HepG2 (cell line): ENCODE measurements at regions not wholly inside any gene's neighbourhood (a gene's known extent, or its start where the extent isn't known, plus 50 kb on each side); places are given as distances from the start of the nearest gene placed in this dataset.

Experiments used
- ATAC-seq: fragments of 200-7000 bp; cut with Tn5 transposase; 3 replicates; pipeline ENCODE4 v1.9.1; 2020; ENCODE audit warnings: mild to moderate bottlenecking, moderate library complexity
- BruUV-seq: library from RNA; stranded (reverse); fragments of 400-500 nt; replicated peaks from 2 replicates; lab custom pipeline; 2021; lab: Mats Ljungman, UMichigan
- CTCF ChIA-PET: fragments of 300-600 bp; formaldehyde crosslinking; extraction: SDS; loops from one replicate; lab custom pipeline; 2021; ENCODE audit warnings: low total read pairs, inconsistent platforms, low intra/inter-chr PET ratio; lab: Yijun Ruan, JAX
- POLR2A ChIA-PET: fragments of 350-600 bp; sonication (Branson Sonifier 250); formaldehyde crosslinking; loops from one replicate; lab custom pipeline; 2020; ENCODE audit warnings: antibody characterized with exemption, inconsistent platforms; lab: Yijun Ruan, JAX
- DNase-seq: peaks from one replicate; pipeline ENCODE4 v3.0.0-alpha.2; 2015; ENCODE audit warnings: low spot score
- FAIRE-seq: peaks from 3 replicates; lab custom pipeline; 2011; peaks lifted over from hg19 to GRCh38; lab: Jason Lieb, UNC
- H2AFZ ChIP-seq: one replicate; pipeline ENCODE4 v1.6.1; 2011; ENCODE audit warnings: low read length, inconsistent platforms
- H3K27ac ChIP-seq: fragments of 300-600 bp; 3 replicates; pipeline ENCODE4 v1.8.0; 2011; ENCODE audit warnings: mixed run types, mild to moderate bottlenecking, mixed read lengths, low read length, inconsistent platforms; ENCODE audit not compliant: insufficient read depth; ENCODE audit errors: extremely low read length
- H3K27me3 ChIP-seq, 2 experiments: fragments of 200-600 bp in 1 of 2; 2 replicates in 1 of 2; 3 replicates in 1 of 2; pipeline versions ENCODE4 v1.6.0 to v1.8.0; 2011; ENCODE audit warnings: low read length in 2 of 2, mild to moderate bottlenecking in 2 of 2, moderate library complexity in 2 of 2, inconsistent platforms in 1 of 2; ENCODE audit not compliant: insufficient read depth in 2 of 2, control insufficient read depth in 1 of 2
- H3K36me3 ChIP-seq, 2 experiments: fragments of 200-600 bp in 1 of 2; replicated peaks in 1 of 2; 2 replicates in 1 of 2; 3 replicates in 1 of 2; pipeline versions ENCODE4 v1.5.1 to v1.8.0; 2011; ENCODE audit warnings: low read length in 2 of 2, inconsistent platforms in 1 of 2; ENCODE audit not compliant: insufficient read depth in 2 of 2, control insufficient read depth in 1 of 2
- H3K4me1 ChIP-seq: 2 replicates; pipeline ENCODE4 v1.5.1; 2012; ENCODE audit warnings: low read length, inconsistent platforms; ENCODE audit not compliant: insufficient read depth
- H3K4me2 ChIP-seq: 2 replicates; pipeline ENCODE4 v1.6.0; 2011; ENCODE audit warnings: low read depth, low read length, inconsistent platforms
- H3K4me3 ChIP-seq, 3 experiments: fragments of 200-600 bp in 1 of 3; sonication (generic), shearing (Covaris generic) in 1 of 3; replicated peaks in 1 of 3; 2 replicates each; pipeline ENCODE4 v1.5.1; 2011 to 2016; ENCODE audit warnings: low read length in 3 of 3, inconsistent platforms in 2 of 3, low read depth in 2 of 3, mild to moderate bottlenecking in 2 of 3, control low read depth in 1 of 3, mixed read lengths in 1 of 3; ENCODE audit not compliant: insufficient read depth in 1 of 3
- H3K79me2 ChIP-seq: one replicate; pipeline ENCODE4 v1.6.1; 2011; ENCODE audit warnings: low read length, inconsistent platforms; ENCODE audit not compliant: insufficient read depth
- H3K9ac ChIP-seq: 2 replicates; pipeline ENCODE4 v1.6.0; 2011; ENCODE audit warnings: mild to moderate bottlenecking, low read depth, low read length, inconsistent platforms; ENCODE audit not compliant: insufficient read depth
- H3K9me3 ChIP-seq: 2 replicates; pipeline ENCODE4 v1.5.1; 2012; ENCODE audit warnings: mild to moderate bottlenecking, low read length
- H4K20me1 ChIP-seq: 2 replicates; pipeline ENCODE4 v1.6.0; 2011; ENCODE audit warnings: inconsistent platforms, mild to moderate bottlenecking, low read length, moderate library complexity; ENCODE audit not compliant: insufficient read depth
- HNF4A ChIP-seq: sonication (generic); formaldehyde crosslinking; IDR thresholded peaks from 2 replicates; pipeline ENCODE4 v1.4.0; 2020; ENCODE audit warnings: missing genetic modification reagents
- HNF4G ChIP-seq, 2 experiments: sonication (generic) in 1 of 2; formaldehyde crosslinking in 1 of 2; IDR thresholded peaks; 2 replicates each; pipeline versions ENCODE4 v1.4.0 to v1.6.1; 2011 to 2020; ENCODE audit warnings: borderline replicate concordance in 2 of 2, low read depth in 2 of 2, mild to moderate bottlenecking in 2 of 2, low read length in 1 of 2, missing genetic modification reagents in 1 of 2, moderate library complexity in 1 of 2
- MLX ChIP-seq: IDR thresholded peaks from 2 replicates; pipeline ENCODE4 v1.6.1; 2016
- SRY ChIP-seq: sonication (generic); formaldehyde crosslinking; IDR thresholded peaks from 2 replicates; pipeline ENCODE4 v1.8.0; 2022; ENCODE audit warnings: mild to moderate bottlenecking, missing genetic modification reagents
- ZBTB26 ChIP-seq: IDR thresholded peaks from 2 replicates; pipeline ENCODE4 v1.6.1; 2016; ENCODE audit warnings: missing compliant biosample characterization, missing genetic modification reagents, borderline replicate concordance
- ZBTB8A ChIP-seq: sonication (generic); formaldehyde crosslinking; IDR thresholded peaks from 2 replicates; pipeline ENCODE4 v1.4.0; 2020; ENCODE audit warnings: mild to moderate bottlenecking, low read depth, missing genetic modification reagents, borderline replicate concordance
- ZFAT ChIP-seq: sonication (generic); formaldehyde crosslinking; conservative IDR thresholded peaks from 2 replicates; pipeline ENCODE4 v1.8.1; 2023; ENCODE audit warnings: missing genetic modification reagents, inconsistent platforms
- ZNF460 ChIP-seq: sonication (generic); formaldehyde crosslinking; IDR thresholded peaks from 2 replicates; pipeline ENCODE4 v1.5.1; 2020; ENCODE audit warnings: missing genetic modification reagents, mild to moderate bottlenecking, borderline replicate concordance
- WGBS: methylation state at CpG from one replicate; pipeline ENCODE4 v1.1.6; 2017; ENCODE audit warnings: low lambda C conversion rate; 5-methylcytosine and 5-hydroxymethylcytosine counted together
- in situ Hi-C: cut with HindIII; loops from 2 replicates; pipeline ENCODE4 v1.10.0; 2017; ENCODE audit warnings: low pct_unique_long_range_greater_than_20kb; ENCODE audit not compliant: extremely low pct_ligation_motif_present
- intact Hi-C: fragments of 100-400 bp; cut with micrococcal nuclease; formaldehyde crosslinking; loops from one replicate; pipeline ENCODE4 v1.10.0; 2022; ENCODE audit not compliant: unreplicated experiment

DNA sequence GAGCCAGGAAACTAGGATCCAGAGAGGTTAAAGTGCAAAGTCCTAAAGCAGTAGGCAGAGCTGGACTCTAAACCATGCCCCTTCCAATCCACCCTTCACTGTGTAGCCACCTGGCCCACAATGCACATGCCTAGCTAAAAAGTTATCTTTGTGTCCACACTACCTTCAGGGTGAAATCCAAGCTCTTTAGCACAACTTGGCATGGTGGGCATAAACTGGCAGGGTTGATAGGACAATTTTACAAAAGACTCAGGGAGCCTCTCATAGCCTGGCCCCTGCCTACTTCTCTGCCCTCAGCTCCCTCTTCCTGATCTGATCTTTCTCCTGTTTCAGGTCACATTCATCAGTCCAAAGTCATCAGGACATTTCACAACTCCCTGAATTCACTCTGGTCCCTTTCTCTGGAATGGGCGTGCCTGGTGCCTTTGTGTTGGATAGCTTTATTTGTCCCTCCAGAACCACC is 513.9 kb downstream of the OMA1 start:
- in situ Hi-C loops: loop anchor here (25.0 kb wide), 1 partner anchor 1195 kb away; no protein-coding TSS in a partner anchor
- CTCF ChIA-PET: no interaction called here
- Histone ChIP-seq H3K4me1 (peaks cover 8% of the 10 kb centered on the region; the same call in 1 of the 2 replicates), H2AFZ (no peak overlapping the region), H3K79me2 (no peaks in the 10 kb centered on the region), H3K36me3 (no peaks in the 10 kb centered on the region), H3K9me3 (no peaks in the 10 kb centered on the region), H3K4me3 (no peak overlapping the region), H3K27me3 (no peaks in the 10 kb centered on the region), H3K27ac (no peak overlapping the region), H4K20me1 (no peaks in the 10 kb centered on the region), H3K4me2 (no peak overlapping the region), H3K9ac (no peak overlapping the region)
- DNase-seq (no peak), ATAC-seq (peak; percentile 31; the same call in 1 of the 3 replicates), FAIRE-seq (no peak)
- TF ChIP-seq HNF4G (IDR thresholded peaks at IDR 0.05; ENCODE audit: borderline replicate concordance, low read depth, low read length): 0 out of 2 replicates have a peak, but pooled peaks have one; percentile 5
- TF ChIP-seq HNF4G (CRISPR knock-in tag; IDR thresholded peaks at IDR 0.05; ENCODE audit: borderline replicate concordance, low read depth): no peak
- TF ChIP-seq ZBTB8A (CRISPR knock-in tag): no peak
- no peak for TF ChIP-seq MLX
- TF ChIP-seq HNF4A: peak; percentile 52
- 6% methylated on average over 1 of the region's 1 CpG for WGBS
- intact Hi-C loops: no loop called here
- no TSS peak for BruUV-seq
- POLR2A ChIA-PET: no interaction called here

DNA sequence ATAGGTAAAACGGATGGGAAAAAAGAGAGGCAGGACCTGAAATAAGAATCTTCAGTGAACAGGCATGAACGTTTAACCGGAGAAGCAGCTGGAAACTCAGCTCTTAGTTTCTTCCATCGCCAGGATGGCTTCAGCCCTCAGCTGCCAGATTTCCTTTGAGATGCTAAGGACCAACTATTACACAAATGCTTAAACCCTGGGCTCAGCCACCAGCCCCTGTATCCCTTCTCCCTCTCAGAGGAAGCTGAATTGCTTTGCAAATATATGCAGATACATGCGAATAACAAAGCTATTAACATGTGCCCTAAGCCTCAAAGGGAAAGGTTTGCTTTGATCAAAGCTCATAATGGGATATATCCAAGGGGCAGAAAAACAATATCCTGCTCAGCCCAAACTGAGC is 515.1 kb downstream of the OMA1 start:
- Histone ChIP-seq H3K9ac (no peak overlapping the region), H3K9me3 (no peaks in the 10 kb centered on the region), H3K4me3 (no peak overlapping the region), H3K79me2 (no peaks in the 10 kb centered on the region), H3K4me2 (no peak overlapping the region), H2AFZ (no peak overlapping the region), H3K27me3 (no peaks in the 10 kb centered on the region), H3K36me3 (no peaks in the 10 kb centered on the region), H3K4me1 (peaks cover 8% of the 10 kb centered on the region; the same call in 1 of the 2 replicates), H3K27ac (no peak overlapping the region), H4K20me1 (no peaks in the 10 kb centered on the region)
- intact Hi-C loops (no loop called here), in situ Hi-C loops (loop anchor here (25.0 kb wide), 1 partner anchor 1194 kb away; no protein-coding TSS in a partner anchor)
- FAIRE-seq (no peak), DNase-seq (no peak), ATAC-seq (no peak)
- ChIA-PET CTCF (no interaction called here), POLR2A (no interaction called here)
- BruUV-seq: no TSS peak
- WGBS: 37% methylated on average over 5 of the region's 5 CpGs
- TF ChIP-seq ZNF460 (CRISPR knock-in tag) (no peak), ZFAT (CRISPR knock-in tag) (no peak), SRY (CRISPR knock-in tag) (no peak), ZBTB26 (no peak)
